AG10803 (cell line): ENCODE measurements at regions not wholly inside any gene's neighbourhood (a gene's known extent, or its start where the extent isn't known, plus 50 kb on each side); places are given as distances from the start of the nearest gene placed in this dataset.
"Not testable (repeated sequence)": the region's sequence is repeated elsewhere in the genome, so short reads cannot be mapped to it uniquely, and the experiment has no call there.

Experiments used
- DNase-seq: peaks from one replicate; pipeline ENCODE4 v3.0.0; 2010; ENCODE audit warnings: low read depth
- H3K4me3 ChIP-seq: 2 replicates; pipeline ENCODE4 v1.5.1; 2011; ENCODE audit warnings: mild to moderate bottlenecking, low read length, control low read depth
- CTCF ChIP-seq: conservative IDR thresholded peaks from 2 replicates; pipeline ENCODE4 v1.5.1; 2011; ENCODE audit warnings: mild to moderate bottlenecking, low read length, control low read depth, inconsistent platforms

DNA sequence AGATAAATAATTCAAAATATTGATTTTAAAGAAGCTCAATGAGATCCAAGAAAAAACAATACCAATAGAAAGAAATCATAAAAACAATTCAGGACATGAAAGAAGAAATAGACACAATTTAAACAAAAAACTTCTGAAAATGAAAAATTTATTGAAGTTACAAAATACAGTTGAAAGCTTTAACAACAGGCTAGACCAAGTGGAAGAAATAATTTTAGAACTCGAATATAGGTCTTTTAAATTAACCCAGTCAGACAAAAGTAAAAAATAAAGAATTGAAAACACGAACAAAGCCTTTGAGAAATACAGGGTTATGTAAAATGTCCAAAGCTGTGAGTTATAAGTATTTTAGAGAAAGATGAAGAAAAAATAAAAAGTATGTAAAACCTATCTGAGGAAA is 152.4 kb upstream of the SMIM30 start:
- H3K4me3 ChIP-seq, result no peak overlapping the region
- TF ChIP-seq CTCF, result no peak
- DNase-seq, result no peak

DNA sequence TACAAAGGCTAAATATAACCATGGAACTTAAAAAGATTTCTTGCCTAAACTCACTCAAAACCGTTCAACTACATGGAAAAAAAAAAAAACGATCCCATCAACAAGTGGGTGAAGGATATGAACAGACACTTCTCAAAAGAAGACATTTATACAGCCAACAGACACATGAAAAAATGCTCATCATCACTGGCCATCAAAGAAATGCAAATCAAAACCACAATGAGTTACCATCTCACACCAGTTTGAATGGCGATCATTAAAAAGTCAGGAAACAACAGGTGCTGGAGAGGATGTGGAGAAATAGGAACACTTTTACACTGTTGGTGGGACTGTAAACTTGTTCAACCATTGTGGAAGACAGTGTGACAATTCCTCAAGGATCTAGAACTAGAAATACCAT is 151.2 kb upstream of the SMIM30 start:
- DNase-seq, result not testable (repeated sequence)

GRCh38 chr7:113268757-113269156 is 150.4 kb upstream of the SMIM30 start:
- DNase-seq, result no peak
- no peak for TF ChIP-seq CTCF
- no peak overlapping the region for H3K4me3 ChIP-seq

More for the DNA sequence above, 151.2 kb upstream of the SMIM30 start:
- not testable (repeated sequence) for H3K4me3 ChIP-seq

DNA sequence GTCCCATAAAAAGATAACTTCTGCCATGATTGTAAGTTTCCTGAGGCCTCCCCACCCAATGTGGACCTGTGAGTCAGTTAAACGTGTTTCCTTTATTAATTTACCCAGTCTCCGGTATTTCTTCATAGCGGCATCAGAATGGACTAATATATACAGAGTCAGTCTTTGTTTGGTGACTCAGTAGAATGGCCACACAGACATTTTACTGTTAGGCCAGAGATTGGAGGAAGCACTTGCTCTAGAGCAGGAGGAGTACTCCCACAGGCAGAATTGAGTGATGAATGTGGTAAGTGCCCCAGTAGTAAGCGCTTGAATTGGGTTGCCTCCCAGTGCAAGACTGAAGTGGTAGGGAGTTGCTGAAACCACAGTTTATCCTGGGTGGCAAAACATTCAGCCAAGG is 149.5 kb upstream of the SMIM30 start:
- no peak for TF ChIP-seq CTCF
- no peak overlapping the region for H3K4me3 ChIP-seq
- DNase-seq, result peak; percentile 31

- H3K4me3 ChIP-seq, result no peak overlapping the region
- TF ChIP-seq CTCF, result no peak
- DNase-seq, result peak; percentile 6
Measured at GRCh38 chr7:113267271-113267670, 148.9 kb upstream of the SMIM30 start.

GRCh38 chr7:113263749-113264148 is 145.4 kb upstream of the SMIM30 start:
- H3K4me3 ChIP-seq, result no peak overlapping the region
- TF ChIP-seq CTCF, result no peak
- DNase-seq, result no peak

- H3K4me3 ChIP-seq, DNase-seq: not testable (repeated sequence)
Measured at GRCh38 chr7:113263215-113263742, 144.9 kb upstream of the SMIM30 start.

DNA sequence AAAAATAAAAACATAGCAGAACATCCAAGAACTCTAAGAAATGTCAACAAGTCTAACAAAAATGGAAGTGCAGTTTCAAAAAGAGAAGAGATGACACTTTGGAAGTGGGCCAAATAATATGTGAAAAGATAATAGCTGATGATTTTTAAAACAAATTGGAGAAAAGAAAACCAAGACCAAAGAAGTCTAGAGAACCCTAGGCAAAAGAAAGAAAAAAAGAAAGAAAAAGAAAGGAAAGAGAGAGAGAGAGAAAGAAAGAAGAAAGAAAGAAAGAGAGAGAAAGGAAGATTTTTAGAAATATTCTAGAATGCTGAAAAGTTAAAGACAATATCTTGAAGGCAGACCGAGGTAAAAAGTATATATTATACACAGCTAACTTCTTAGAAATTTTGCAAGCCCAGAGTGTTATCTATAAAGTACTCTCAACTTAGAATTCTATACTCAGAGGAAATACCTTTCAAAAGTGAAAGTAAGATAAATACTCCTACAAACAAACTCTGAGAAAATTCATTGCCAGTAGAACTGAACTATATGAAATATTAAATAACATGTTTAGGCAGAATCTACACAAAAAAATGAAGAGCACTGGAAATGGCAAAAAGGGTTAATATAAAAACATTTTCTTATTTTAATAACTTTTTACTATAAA is 138.7 kb upstream of the SMIM30 start:
- TF ChIP-seq CTCF, result no peak
- DNase-seq, result no peak
- H3K4me3 ChIP-seq, result no peak overlapping the region
